GM18873 (cell line): ENCODE measurements at regions not wholly inside any gene's neighbourhood (a gene's known extent, or its start where the extent isn't known, plus 50 kb on each side); places are given as distances from the start of the nearest gene placed in this dataset.

Experiments
- ATAC-seq: cut with Tn5 transposase; IDR thresholded peaks from one replicate; pipeline ENCODE4 v1.9.1; 2021; ENCODE audit warnings: mild to moderate bottlenecking, moderate library complexity, moderate number of reproducible peaks; ENCODE audit not compliant: unreplicated experiment, low FRiP score

DNA sequence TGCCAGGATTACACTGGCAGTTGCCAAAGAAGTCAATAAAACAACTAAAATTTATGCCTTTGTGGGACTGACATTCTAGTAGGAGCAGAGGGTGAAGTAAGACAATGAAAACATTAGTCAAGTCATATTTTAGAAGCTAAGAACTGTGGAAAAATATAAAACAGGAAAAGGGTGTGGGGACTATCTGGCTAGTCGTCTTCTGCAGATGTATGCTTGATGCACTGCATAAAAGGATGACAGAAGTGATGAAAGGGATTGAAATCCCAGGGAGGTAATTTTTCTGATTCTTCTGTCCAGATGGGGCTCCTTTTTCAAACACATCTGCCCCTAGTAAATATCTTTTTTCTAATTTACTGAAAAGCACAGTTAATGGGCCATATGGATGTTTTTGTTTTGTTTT lies 706.3 kb downstream of the ADGRL2 start:
- ATAC-seq: no peak

DNA sequence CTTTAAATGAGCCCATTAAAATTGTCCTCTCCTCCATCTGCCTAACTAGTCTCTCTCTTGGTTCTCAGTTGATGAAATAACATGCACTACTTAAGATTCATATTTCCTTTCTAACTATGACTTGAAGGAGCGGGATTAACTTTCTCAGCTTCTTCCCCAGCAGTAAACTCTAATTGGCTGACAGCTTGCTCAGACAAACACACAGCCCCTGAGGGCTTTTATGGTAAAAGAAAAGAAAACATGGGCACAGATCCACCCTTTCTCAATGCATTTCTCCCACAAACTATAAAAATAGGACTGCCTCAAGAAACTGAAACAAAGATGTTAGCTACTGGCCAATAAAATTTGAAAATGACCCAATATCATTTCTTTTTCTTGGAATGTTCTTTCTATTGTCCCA lies 703.1 kb downstream of the ADGRL2 start:
- no peak for ATAC-seq

DNA sequence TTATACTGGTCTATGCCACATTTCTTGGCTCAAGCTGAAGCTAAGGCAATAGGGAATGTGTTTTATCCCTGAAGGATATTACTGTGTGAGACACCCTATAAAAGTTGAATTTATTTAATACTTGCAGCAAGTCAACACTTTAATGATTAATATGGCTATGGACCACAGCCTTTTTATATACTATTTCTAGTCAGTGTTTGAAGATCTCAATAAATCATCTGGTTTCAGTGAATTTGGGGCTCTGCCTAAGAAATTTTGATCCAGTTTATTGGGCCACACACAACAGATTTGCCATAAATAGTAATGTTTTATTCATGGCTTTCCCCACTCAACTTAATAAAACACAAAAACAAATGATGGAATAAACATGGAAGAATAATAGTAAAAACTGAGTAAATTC lies 698.3 kb downstream of the ADGRL2 start:
- no peak for ATAC-seq

DNA sequence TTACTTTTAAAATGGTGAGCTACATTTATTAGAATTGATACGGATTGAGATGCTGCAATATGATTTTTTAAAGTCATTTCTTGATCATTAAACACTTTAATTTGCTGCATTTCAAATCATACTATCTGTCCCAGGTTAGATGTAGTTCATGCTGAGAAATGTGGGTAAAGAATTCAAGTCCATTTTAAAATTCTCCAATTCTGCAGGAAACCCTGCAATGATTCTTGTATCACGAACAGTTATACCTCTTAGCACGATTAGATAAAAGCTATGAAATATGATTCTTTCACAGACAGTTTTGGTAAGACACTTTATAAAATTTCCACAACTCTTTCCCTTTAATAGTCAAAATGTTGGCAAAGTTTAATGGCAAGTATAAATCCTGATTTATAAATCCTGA lies 693.4 kb downstream of the ADGRL2 start:
- ATAC-seq: no peak

DNA sequence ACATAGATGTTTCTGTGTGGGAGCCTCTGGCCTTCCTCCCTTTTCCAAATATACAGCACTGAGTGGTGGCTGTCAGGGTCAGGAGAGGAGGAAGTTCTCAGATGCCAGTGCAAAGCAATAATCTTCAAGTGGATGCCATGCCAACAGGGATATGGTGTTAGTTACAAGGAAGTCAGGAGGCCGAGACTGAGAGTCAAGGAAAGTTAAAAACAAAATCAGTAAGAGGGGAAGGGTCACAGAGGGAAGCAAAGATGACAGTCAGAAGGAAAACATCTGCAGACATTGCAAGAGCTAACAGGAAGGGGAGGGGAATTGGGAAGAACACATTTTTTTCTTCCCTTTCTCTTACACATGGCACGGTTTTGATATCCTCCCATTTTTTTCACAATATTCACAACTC lies 691.4 kb downstream of the ADGRL2 start:
- no peak for ATAC-seq

DNA sequence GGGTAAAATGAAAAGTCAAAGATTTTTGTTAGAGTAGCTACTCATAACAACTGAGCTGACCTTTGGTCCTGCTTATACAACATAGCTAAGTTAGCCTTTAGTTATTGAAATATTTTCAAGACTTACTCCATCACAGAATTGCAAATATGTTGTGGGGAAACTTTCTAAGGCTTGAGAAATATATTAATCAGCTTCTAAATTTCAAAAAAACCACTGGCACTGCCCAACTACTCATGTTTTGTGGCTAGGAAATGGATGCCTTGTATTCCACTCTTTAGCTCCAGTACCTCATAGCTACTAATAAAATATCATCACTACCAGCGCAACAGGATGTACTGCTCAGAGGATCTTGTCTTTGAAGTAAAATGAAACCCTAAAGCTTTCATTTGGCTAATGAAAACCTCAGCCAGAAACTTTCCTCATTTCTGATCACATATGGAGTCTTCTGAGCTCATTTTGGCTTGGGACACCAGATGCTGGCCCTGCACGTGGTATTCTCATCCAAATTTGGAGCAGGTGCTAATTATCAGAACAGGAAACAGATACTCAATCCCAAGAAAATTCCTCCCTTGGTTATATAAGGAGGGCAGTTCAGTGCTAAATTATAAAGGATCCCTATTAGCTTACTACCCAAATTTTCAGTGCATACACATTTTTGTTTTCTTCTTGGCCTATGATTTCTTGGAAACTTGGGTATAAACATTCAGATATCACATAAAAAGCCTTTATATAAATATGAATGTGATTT lies 690.7 kb downstream of the ADGRL2 start:
- no peak for ATAC-seq

DNA sequence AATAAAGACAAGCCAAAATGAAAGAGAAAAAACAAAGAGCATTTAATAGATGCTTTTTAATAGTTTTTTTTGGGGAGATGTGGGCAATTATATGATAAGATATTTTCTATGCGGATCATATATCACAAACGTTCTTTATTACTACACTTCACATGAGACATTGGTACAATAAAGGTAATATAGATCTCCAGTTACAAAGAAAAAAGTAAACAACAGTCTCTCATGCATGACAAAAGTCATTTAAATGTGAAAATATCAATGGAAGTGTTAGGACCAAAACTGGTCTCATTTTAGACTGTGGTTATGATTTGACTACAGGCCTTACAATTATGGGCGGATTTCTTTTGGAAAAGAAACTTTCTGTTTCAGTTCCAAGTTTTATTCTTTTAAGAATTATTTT lies 687.0 kb downstream of the ADGRL2 start:
- no peak for ATAC-seq

DNA sequence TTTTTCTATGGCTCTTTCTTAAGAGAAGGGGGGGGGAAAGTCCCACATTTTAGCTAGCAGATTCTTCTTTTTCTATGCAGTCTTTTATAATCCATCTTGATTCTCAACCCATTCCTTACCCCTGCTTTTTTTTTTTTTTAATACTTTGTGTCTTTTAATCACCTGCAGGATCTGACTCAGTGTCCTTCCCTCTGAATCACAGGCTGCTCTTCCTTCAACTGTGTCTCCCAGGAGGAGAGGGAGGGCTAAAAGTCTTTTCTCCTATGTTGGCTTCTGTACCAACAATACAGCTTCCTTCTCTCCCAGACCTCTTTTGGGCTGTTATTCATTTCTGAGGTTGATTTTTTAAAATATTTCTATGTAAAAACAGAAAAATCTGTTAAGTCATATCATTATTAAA lies 686.2 kb downstream of the ADGRL2 start:
- no peak for ATAC-seq

DNA sequence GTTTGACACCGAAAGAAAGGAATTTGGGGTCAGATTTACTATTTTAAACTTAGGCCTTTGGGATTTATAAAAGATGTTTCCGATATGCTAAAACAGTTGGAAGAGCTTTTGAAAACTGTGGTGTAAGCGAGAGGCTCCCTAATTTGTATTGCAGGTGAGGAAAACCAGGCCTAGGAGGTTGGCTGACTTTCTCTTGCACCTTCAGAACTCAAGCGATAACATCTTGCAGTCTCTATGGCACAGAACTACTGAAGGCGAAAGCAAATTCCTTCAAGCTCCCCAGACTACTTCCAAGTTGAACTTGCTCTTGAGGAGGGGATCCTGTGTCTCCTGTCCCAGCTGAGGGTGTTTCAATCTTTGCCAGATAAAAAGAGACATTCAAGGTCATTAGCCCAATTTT lies 685.7 kb downstream of the ADGRL2 start:
- no peak for ATAC-seq

DNA sequence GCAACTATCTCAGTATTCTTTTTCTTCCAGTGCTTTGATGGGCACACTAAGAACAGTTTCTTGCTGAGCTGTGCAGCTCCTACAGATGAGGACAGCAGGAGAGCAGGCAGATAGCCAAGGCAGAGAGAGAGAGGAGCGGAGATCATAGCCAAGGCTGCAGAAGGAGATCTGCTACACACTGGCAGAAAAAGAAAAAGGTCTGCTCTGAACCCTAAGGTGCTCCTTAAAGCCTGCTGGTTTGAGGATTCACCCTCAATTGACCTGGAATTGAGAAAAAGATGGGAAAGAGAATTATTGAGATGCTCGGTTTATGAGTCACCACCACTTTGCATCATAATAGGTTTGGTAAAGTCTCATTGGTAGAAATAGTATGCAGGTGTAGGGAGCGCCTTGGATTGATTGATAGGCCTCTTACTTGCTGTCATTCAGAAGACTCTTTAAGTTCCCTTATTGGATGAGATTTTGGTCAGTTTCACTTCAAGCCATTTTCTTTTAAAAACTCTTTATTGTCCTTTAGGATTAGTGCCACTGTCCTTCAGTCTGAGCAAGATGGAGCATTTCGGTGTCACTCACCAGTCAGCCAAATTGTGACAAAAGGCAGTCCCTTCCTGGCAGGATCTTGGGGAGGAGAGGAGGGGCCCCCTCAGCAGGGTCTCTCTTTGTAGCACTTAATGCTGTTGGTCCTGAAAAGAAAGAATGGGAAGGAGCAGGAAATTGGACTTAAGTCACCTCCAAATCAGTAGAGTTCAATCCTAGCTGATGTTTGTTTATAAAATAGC lies 685.0 kb downstream of the ADGRL2 start:
- no peak for ATAC-seq

DNA sequence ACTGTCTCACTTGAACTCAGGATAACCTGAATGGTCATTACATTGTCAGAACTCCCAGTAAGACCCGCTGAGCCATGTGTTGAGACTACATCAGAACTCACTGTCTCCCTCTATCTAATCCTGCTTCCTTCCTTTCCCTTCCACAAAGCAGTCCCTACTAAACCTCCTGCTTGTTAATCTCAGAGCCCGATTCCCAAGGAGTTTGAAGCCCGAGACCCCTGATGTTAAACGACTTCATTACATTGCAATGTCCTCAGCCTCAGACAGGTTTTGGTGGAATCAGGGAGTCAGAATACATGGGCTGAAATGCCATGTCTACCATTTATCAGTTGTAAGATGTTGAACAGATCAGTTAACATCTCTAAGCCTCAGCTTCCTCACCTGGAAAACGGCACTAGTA lies 682.4 kb downstream of the ADGRL2 start:
- ATAC-seq: no peak

DNA sequence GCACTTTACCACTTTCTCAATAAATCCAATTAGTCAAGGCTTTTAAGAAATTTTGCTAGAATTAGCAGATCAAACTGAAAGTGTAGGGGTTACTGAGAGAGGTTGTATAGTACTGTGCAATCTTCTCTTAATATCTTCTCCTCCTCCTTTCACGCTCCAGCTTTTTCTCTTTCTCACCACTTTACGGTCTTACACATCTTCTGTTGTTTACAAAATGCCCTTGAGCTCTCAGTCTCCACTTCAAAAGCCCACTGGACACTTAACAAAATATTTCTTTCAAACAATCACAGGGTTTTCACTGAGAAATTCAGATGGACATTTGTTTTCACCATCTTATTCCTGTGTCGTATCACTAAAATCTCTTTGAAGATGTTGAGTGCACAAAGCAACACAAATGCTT lies 678.2 kb downstream of the ADGRL2 start:
- ATAC-seq: no peak

DNA sequence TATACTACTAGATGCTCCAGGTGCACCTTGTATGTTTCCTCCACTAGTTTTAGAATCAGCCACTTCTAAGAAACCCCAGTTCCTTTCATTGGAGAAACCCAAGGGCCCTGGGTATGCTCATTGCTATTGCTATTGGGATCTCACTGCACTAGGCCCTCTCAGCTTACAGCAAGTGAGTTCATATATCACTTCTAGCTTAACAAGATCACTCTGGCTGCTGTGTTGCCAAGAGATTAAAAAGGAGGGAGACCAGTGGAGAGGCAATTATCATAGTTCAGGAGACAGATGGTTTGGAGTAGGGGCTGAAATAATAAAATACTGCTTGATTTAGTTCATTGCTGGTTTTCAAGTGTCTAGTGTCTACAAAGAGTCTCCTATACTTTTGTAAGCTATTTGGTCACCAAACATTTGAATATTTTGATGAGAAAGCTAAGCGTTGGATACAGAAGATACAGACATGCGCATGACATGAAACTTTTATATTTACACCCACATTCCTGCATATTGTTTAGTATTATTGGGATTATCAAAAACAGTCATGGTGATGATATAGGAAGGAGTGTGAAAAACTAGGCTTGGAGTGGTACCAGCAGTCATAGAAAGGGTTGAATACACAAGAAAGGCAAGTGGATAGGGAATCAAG lies 671.9 kb downstream of the ADGRL2 start:
- no peak for ATAC-seq

DNA sequence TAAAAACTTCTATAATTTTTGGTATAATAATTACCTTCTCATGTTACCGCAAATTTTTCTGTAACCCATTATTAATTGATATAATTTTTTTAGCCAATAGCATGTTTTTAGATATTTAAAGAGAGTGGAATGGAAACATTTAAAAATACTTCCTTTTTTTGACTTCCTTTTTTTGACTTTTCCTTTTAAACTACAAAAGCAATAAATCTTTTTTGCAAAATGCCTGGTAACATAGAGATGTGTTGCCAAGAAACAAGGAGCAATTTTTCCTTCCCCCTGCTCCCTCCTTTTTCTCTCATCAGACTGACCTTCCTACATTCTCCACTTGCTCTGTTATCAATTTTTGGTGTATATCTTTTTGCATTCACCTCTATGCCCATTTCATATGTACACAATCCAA lies 666.2 kb downstream of the ADGRL2 start:
- ATAC-seq: no peak

DNA sequence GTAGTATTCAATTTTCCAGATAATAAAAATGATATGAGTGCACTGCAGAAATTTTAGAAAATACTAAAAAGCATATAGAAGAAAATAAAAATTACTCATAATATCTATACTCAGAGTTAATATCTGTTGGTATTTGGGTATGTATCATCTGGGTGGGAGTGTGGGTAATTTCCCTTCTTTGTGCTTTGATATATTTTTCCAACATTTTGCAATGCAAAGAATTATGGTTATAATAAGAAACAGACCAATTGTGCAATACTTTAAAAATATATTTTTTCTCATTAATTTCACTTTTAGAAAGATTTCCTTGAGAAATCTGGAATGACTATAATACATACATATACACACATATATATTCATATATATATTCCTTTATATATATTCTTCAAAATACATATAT lies 665.7 kb downstream of the ADGRL2 start:
- no peak for ATAC-seq

DNA sequence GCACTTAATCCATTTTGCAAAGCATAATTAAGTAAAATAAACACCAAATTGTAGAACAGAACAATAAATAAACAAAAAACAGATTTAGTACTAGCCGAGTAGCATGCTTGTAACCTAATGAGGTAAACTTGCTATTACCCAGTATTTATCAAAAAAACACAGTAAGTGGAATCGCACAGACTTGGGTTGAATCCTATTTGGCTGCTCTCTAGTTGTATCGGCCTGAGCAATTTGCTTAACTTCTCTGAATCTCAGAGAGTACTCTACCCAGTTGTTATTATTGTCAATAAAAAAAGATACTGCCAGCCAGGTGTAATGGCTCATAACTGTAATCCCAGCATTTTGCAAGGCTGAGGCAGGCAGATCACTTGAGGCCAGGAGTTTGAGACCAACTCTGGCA lies 664.3 kb downstream of the ADGRL2 start:
- ATAC-seq: no peak

DNA sequence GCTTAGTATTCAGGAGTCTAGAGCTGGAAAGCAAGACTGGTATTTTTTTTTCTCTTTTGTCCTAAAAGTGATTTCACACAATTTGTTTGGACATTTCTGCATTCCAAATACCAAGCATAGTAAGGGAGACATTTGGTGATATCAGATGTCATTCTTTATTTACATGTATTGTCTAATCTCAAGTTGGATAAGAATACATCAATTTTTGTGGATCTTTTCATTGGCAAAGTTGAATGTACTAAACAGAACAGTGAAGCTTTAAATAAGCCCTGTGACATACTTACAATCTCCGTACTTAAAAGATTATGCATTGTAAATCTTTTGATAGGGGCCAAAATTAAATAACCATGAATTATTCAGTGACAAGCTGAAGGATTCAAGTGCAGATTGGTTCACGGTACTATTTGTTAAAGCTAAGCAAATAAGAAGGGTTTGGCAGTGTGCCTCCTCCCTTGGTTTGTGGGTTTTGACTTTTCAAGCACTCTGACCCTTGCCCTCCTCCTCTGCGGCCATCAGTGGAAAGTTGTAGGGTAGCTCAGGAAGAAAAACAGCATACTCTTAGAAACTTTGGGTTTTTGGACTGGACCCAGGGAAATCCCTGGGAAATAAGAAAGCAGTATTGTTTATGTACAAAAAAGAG lies 663.7 kb downstream of the ADGRL2 start:
- ATAC-seq: no peak

DNA sequence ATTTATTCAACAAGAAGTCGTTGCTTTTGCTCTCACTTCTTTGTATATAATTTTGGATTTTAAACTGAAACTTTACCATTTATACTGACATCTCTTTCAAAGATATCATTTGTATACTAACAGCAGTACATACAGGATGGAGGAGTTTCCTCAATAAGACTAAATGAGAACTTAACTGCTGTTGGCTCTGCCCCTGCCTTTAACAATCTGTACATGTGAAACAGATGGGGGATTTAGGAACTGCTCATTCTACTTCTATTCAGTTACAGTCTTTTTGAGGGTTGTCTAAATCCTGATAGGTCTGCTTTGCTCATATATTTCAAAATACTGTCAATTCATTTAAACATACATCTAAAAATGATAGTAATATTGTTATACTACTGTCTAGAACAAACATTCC lies 663.2 kb downstream of the ADGRL2 start:
- ATAC-seq: no peak

DNA sequence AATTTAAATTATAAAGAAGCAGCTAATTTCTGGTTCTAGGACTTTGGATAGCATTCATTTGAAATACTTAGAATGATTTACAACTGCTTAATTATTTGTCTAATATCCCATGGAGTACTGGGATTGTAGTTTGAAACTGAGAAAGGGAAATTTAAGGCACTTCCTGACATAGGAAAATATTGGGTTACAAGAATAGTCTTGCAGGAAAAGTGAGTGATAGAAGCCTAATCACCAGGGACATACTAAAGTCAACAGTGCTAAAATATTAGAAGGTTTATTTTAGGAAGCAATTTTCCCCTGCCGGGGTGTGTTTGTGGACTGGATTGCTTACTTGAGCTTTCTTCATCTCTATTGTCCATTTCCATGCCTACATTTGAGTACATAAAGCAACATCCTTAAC lies 661.6 kb downstream of the ADGRL2 start:
- no peak for ATAC-seq

DNA sequence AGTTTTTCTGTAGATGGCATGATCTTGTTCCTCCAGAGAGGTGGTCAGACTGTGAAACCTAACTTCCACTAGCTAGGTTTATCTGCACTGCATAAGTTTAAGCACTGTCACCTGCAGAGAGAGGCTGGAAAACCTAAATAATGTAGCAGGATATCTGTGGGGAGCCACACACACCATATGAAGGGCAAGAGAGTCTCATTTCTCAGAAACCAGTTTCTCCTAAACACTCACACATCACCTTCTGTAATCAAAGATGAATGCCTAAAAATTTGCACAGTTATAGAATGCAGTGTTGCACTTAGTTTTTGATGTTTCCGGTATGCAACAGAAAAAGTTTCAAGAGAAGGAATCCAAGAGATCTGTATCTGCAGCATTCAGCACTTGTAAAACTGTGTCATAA lies 654.6 kb downstream of the ADGRL2 start:
- no peak for ATAC-seq

DNA sequence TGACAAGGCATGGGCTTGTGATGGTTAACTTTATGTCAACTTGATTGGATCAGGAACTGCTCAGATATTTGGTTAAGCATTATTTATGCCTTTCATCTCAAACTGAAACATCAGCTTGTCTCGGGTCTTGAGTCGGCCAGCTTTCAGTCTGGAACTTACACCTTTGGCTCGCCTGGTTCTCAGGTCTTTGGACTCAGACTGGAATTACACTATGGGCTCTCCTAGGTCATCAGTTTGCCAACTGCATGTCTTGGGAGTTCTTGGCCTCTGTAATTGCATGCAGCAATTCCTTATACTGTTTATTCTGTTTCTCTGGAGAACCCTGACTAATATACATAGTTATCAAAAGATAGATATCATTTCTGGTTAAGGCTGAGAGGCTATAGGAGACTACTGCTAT lies 653.7 kb downstream of the ADGRL2 start:
- no peak for ATAC-seq
